ENCODE measurements at regions not wholly inside any gene's neighbourhood (a gene's known extent, or its start where the extent isn't known, plus 50 kb on each side); places are given as distances from the start of the nearest gene placed in this dataset.
"Not testable (repeated sequence)": the region's sequence is repeated elsewhere in the genome, so short reads cannot be mapped to it uniquely, and the experiment has no call there.

DNA sequence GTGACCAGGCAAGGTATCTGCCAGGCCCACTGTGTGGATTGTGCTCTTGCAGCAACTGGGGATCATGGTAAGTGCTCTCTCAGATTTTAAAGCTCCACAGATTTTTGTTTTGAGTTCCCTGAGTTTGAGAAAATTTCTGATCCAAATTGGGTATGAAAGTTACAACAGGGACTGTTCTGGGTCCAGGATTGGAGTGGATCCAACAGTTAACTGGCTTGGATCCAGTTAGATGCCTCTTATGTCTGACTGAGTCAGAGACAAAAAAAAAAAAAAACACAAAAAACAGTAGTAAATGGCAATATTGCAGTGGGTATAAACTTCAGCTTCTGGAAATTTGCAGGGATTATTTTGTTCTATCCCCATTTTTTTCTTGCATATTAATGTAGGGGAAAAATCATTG is 598.8 kb downstream of the C12orf50 start:
- H3K36me3 ChIP-seq = no peaks in the 10 kb centered on the region
- TF ChIP-seq, protein P1, sequence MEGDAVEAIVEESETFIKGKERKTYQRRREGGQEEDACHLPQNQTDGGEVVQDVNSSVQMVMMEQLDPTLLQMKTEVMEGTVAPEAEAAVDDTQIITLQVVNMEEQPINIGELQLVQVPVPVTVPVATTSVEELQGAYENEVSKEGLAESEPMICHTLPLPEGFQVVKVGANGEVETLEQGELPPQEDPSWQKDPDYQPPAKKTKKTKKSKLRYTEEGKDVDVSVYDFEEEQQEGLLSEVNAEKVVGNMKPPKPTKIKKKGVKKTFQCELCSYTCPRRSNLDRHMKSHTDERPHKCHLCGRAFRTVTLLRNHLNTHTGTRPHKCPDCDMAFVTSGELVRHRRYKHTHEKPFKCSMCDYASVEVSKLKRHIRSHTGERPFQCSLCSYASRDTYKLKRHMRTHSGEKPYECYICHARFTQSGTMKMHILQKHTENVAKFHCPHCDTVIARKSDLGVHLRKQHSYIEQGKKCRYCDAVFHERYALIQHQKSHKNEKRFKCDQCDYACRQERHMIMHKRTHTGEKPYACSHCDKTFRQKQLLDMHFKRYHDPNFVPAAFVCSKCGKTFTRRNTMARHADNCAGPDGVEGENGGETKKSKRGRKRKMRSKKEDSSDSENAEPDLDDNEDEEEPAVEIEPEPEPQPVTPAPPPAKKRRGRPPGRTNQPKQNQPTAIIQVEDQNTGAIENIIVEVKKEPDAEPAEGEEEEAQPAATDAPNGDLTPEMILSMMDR (IDR thresholded peaks at IDR 0.05) = no peak
- H3K4me3 ChIP-seq = no peak overlapping the region
- H3K9me3 ChIP-seq = peaks cover 9% of the 10 kb centered on the region
- H3K27me3 ChIP-seq (ENCODE audit: low read depth) = no peaks in the 10 kb centered on the region
- no peak for DNase-seq
- no peak overlapping the region for H3K27ac ChIP-seq
- intact Hi-C loops (cut with DNase I) = no loop called here
- H3K4me1 ChIP-seq = no peaks in the 10 kb centered on the region
- ATAC-seq = no peak

GRCh38 chr12:87428701-87429277 is 600.4 kb downstream of the C12orf50 start:
- intact Hi-C loops (cut with DNase I) = no loop called here
- no peak for DNase-seq

GRCh38 chr12:87427770-87428169 is 601.4 kb downstream of the C12orf50 start:
- Histone ChIP-seq H3K27ac (no peak overlapping the region), H3K9me3 (peaks cover 9% of the 10 kb centered on the region), H3K4me1 (no peaks in the 10 kb centered on the region), H3K27me3 (ENCODE audit: low read depth) (no peaks in the 10 kb centered on the region), H3K4me3 (no peak overlapping the region), H3K36me3 (no peaks in the 10 kb centered on the region)
- intact Hi-C loops (cut with DNase I) = no loop called here
- no peak for DNase-seq
- ATAC-seq = no peak
- TF ChIP-seq, protein P1 (IDR thresholded peaks at IDR 0.05) = no peak

More at GRCh38 chr12:87428701-87429277, 600.4 kb downstream of the C12orf50 start:
- Histone ChIP-seq H3K9me3 (peaks cover 9% of the 10 kb centered on the region), H3K27ac (no peak overlapping the region), H3K27me3 (ENCODE audit: low read depth) (no peaks in the 10 kb centered on the region), H3K4me3 (no peak overlapping the region), H3K4me1 (no peaks in the 10 kb centered on the region), H3K36me3 (no peaks in the 10 kb centered on the region)
- TF ChIP-seq, protein P1 (IDR thresholded peaks at IDR 0.05) = no peak
- ATAC-seq = no peak

DNA sequence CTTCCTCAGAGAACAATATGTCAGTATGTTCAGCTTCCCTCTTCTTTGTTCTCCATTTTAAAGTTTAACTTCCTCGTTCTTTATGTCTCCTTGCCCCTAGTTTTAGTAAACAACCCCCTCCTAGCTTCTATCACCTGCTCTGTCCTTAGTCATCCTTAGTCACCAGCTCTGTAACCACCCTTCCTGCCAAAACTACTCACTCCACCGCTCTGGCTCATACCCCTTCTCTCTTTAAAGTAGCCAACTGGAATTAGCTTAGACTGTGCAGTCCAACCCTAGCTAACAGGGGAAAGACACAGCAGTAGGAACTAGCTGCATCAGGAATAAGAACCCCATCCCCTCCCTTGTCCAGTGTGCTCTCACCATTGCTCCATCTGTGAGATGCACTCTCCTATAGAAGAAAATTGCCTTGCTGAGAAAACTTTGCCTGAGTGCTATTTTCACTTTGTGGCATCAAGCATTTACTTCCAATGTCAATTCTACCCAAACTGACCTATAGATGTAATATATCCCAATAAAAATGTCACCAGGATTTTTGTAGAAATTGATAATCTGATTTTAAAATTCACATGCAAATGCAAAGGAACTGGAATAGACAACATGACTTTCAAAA is 603.2 kb downstream of the C12orf50 start:
- TF ChIP-seq, protein P1 (IDR thresholded peaks at IDR 0.05) = no peak
- Histone ChIP-seq H3K27ac (no peak overlapping the region), H3K36me3 (no peaks in the 10 kb centered on the region), H3K4me3 (no peak overlapping the region), H3K27me3 (ENCODE audit: low read depth) (no peaks in the 10 kb centered on the region), H3K4me1 (no peaks in the 10 kb centered on the region), H3K9me3 (peaks cover 9% of the 10 kb centered on the region)
- intact Hi-C loops (cut with DNase I) = no loop called here
- DNase-seq (no peak), ATAC-seq (no peak)

DNA sequence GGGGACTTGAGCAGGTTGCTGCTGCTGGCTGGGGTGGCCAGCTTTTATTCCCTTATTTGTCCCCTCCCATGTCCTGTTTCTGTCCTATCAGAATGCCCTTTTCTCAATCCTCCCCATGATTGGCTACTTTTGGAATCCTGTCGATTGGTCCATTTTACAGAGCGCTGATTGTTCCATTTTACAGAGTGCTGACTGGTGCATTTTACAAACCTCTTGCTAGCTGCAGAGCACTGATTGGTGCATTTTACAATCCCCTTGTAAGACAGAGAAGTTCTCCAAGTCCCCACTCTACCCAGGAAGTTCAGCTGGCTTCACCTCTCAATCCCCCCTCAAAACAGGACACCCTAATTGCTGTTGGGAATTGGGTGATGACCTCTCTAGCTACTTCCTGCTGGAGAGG is 608.0 kb downstream of the C12orf50 start:
- H3K9me3 ChIP-seq; H3K4me1 ChIP-seq; H3K4me3 ChIP-seq; H3K36me3 ChIP-seq; H3K27me3 ChIP-seq (ENCODE audit: low read depth); DNase-seq; intact Hi-C loops (cut with DNase I); ATAC-seq; H3K27ac ChIP-seq: not testable (repeated sequence)

DNA sequence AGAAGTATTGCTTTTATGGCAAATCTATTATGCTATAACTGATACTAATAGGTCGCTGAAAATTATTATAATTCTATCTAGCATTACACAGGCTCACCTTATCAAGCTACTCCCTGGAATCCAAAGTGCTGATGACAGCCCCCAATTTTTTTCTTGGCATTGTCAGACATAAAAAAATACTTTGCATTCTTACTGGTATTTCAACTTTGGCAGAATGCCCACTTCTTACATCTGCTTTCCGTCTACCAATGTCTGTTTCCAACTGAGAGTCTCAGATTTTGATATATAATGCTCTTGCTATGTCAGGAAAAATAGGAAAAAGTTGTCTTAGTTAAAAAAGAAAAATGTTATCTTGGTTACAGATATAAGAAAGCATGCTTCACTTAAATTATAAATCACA is 615.4 kb downstream of the C12orf50 start:
- Histone ChIP-seq H3K9me3 (no peaks in the 10 kb centered on the region), H3K4me1 (no peaks in the 10 kb centered on the region), H3K4me3 (no peak overlapping the region), H3K36me3 (no peaks in the 10 kb centered on the region), H3K27me3 (ENCODE audit: low read depth) (no peaks in the 10 kb centered on the region), H3K27ac (no peak overlapping the region)
- DNase-seq (no peak), ATAC-seq (no peak)
- TF ChIP-seq, protein P1 (IDR thresholded peaks at IDR 0.05) = no peak
- intact Hi-C loops (cut with DNase I) = no loop called here
